Chondrocyte (in vitro differentiated cells): ENCODE measurements at regions not wholly inside any gene's neighbourhood (a gene's known extent, or its start where the extent isn't known, plus 50 kb on each side); places are given as distances from the start of the nearest gene placed in this dataset.

Source experiments
- DNase-seq: peaks from one replicate; pipeline ENCODE4 v3.0.0; 2021; ENCODE audit warnings: mixed read lengths, low spot score
- H3K27ac Mint-ChIP-seq: one replicate; pipeline ENCODE4 v1.8.0; 2021; ENCODE audit warnings: mild to moderate bottlenecking, moderate library complexity, mixed read lengths; ENCODE audit not compliant: unreplicated experiment
- H3K27me3 Mint-ChIP-seq: 2 replicates; pipeline ENCODE4 v1.8.0; 2021; ENCODE audit warnings: low read depth, mixed read lengths
- H3K36me3 Mint-ChIP-seq: 2 replicates; pipeline ENCODE4 v1.8.0; 2021; ENCODE audit warnings: low read depth, mixed read lengths
- H3K4me1 Mint-ChIP-seq: 2 replicates; pipeline ENCODE4 v1.8.0; 2021; ENCODE audit warnings: low read depth, mild to moderate bottlenecking, mixed read lengths
- H3K4me3 Mint-ChIP-seq: one replicate; pipeline ENCODE4 v1.8.0; 2021; ENCODE audit warnings: mild to moderate bottlenecking, moderate library complexity, mixed read lengths; ENCODE audit not compliant: unreplicated experiment
- H3K9me3 Mint-ChIP-seq: 2 replicates; pipeline ENCODE4 v1.8.0; 2021; ENCODE audit warnings: low read depth, mixed read lengths
- CTCF ChIP-seq: fragments of 200-600 bp; sonication (generic); IDR thresholded peaks from 2 replicates; pipeline ENCODE4 v1.5.0; 2021; ENCODE audit warnings: antibody characterized with exemption, mild to moderate bottlenecking, moderate library complexity

- Mint-ChIP-seq H3K9me3 (no peaks in the 10 kb centered on the region), H3K27ac (no peak overlapping the region), H3K27me3 (no peaks in the 10 kb centered on the region), H3K4me1 (peaks cover 22% of the 10 kb centered on the region), H3K4me3 (no peak overlapping the region), H3K36me3 (no peaks in the 10 kb centered on the region)
- DNase-seq: no peak
- TF ChIP-seq CTCF: no peak
Observed at GRCh38 chr12:75822416-75822815, 209.2 kb downstream of the PHLDA1 start.

GRCh38 chr12:75820848-75821578 is 210.6 kb downstream of the PHLDA1 start:
- H3K4me3 Mint-ChIP-seq: no peak overlapping the region
- H3K9me3 Mint-ChIP-seq: no peaks in the 10 kb centered on the region
- DNase-seq: no peak
- no peak overlapping the region for H3K27ac Mint-ChIP-seq
- no peaks in the 10 kb centered on the region for H3K36me3 Mint-ChIP-seq
- peaks cover 22% of the 10 kb centered on the region for H3K4me1 Mint-ChIP-seq
- no peaks in the 10 kb centered on the region for H3K27me3 Mint-ChIP-seq
- TF ChIP-seq CTCF: no peak

GRCh38 chr12:75820071-75820470 is 211.5 kb downstream of the PHLDA1 start:
- Mint-ChIP-seq H3K9me3 (no peaks in the 10 kb centered on the region), H3K27ac (no peak overlapping the region), H3K4me3 (no peak overlapping the region), H3K27me3 (no peaks in the 10 kb centered on the region), H3K36me3 (no peaks in the 10 kb centered on the region), H3K4me1 (peaks cover 29% of the 10 kb centered on the region)
- TF ChIP-seq CTCF: no peak
- DNase-seq: no peak

- H3K36me3 Mint-ChIP-seq: no peaks in the 10 kb centered on the region
- H3K9me3 Mint-ChIP-seq: no peaks in the 10 kb centered on the region
- no peak overlapping the region for H3K4me3 Mint-ChIP-seq
- TF ChIP-seq CTCF: no peak
- H3K27me3 Mint-ChIP-seq: no peaks in the 10 kb centered on the region
- DNase-seq: no peak
- peaks cover 34% of the 10 kb centered on the region for H3K4me1 Mint-ChIP-seq
- H3K27ac Mint-ChIP-seq: no peak overlapping the region
Observed at GRCh38 chr12:75819512-75819911, 212.1 kb downstream of the PHLDA1 start.

GRCh38 chr12:75818863-75819262 is 212.7 kb downstream of the PHLDA1 start:
- H3K36me3 Mint-ChIP-seq: no peaks in the 10 kb centered on the region
- no peak overlapping the region for H3K27ac Mint-ChIP-seq
- TF ChIP-seq CTCF: no peak
- no peak for DNase-seq
- peaks cover 33% of the 10 kb centered on the region for H3K4me1 Mint-ChIP-seq
- H3K9me3 Mint-ChIP-seq: no peaks in the 10 kb centered on the region
- H3K27me3 Mint-ChIP-seq: no peaks in the 10 kb centered on the region
- H3K4me3 Mint-ChIP-seq: no peak overlapping the region
